Kidney (tissue), 13 donors: ENCODE measurements at regions not wholly inside any gene's neighbourhood (a gene's known extent, or its start where the extent isn't known, plus 50 kb on each side); places are given as distances from the start of the nearest gene placed in this dataset.

Experiments
- DNase-seq, 5 donors: peaks; one replicate each; pipeline ENCODE4 v3.0.0-alpha.2; 2013 to 2020
- FAIRE-seq: peaks from 2 replicates; lab custom pipeline; 2012; peaks lifted over from hg19 to GRCh38; lab: Jason Lieb, UNC
- H3K27ac ChIP-seq, 2 donors: one replicate each; pipeline ENCODE4 v1.7.0; 2013; ENCODE audit warnings: low read depth in 2 of 2, low read length in 2 of 2, inconsistent platforms in 1 of 2
- H3K27me3 ChIP-seq: one replicate; pipeline ENCODE4 v1.7.1; 2013; ENCODE audit warnings: low read length, inconsistent platforms; ENCODE audit not compliant: control insufficient read depth, insufficient read depth
- H3K36me3 ChIP-seq, 3 donors: one replicate each; pipeline versions ENCODE4 v1.7.0 to v1.7.1; 2013; ENCODE audit warnings: low read length in 3 of 3, control low read depth in 1 of 3, inconsistent platforms in 1 of 3; ENCODE audit not compliant: insufficient read depth in 3 of 3, control insufficient read depth in 2 of 3
- H3K4me1 ChIP-seq, 3 donors: one replicate each; pipeline versions ENCODE4 v1.7.0 to v1.7.1; 2013; ENCODE audit warnings: low read length in 3 of 3, inconsistent platforms in 1 of 3, low read depth in 1 of 3; ENCODE audit not compliant: control insufficient read depth in 2 of 3, insufficient read depth in 2 of 3
- H3K4me3 ChIP-seq, 3 donors: one replicate each; pipeline versions ENCODE4 v1.7.0 to v1.8.1; 2013; ENCODE audit warnings: low read length in 3 of 3, control low read depth in 1 of 3, inconsistent platforms in 1 of 3
- H3K9ac ChIP-seq, 3 donors: one replicate each; pipeline versions ENCODE4 v1.7.0 to v1.7.1; 2013; ENCODE audit warnings: low read length in 3 of 3, control low read depth in 1 of 3, inconsistent platforms in 1 of 3
- H3K9me3 ChIP-seq, 3 donors: one replicate each; pipeline versions ENCODE4 v1.7.0 to v1.7.1; 2013; ENCODE audit warnings: low read length in 3 of 3, control low read depth in 1 of 3, inconsistent platforms in 1 of 3; ENCODE audit not compliant: control insufficient read depth in 2 of 3, insufficient read depth in 1 of 3
- intact Hi-C: fragments of 100-400 bp; cut with DNase I; formaldehyde crosslinking; loops from one replicate; pipeline ENCODE4 v1.11.1; 2022
- TF ChIP-seq, protein P1 (sequence below): IDR thresholded peaks from 3 replicates; pipeline ENCODE4 v1.5.1; 2012; ENCODE audit warnings: mild to moderate bottlenecking, moderate library complexity, borderline replicate concordance; ENCODE audit not compliant: insufficient read depth; ENCODE audit errors: extremely low read depth
- donor health status: control.
- donor health status: control.
- donor health status: control.
- donor health status: control.
- donor health status: control.
- donor health status: DM: yes; HTN: yes; CAD: no.
- donor health status: Normal renal cell carcinoma (clear cell type).

DNA sequence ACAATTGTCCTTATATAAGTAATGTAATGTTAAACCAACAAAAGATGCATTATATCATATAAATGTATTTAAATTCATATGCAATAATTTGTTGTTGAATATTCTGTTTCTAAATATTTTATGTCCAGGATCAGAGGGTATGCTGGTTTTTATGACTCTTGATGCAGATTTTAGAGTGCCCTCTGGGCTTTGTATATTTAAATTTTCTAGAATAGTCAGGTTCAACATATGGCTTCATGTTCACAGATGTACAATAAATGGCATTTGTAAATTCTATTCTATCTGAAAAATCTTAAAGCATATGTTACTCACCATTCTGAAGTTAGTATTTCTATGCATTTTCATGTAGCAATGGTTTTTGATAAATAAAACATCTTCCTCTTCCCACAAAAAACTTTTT is 1555.4 kb downstream of the PCDH18 start:
- no peaks in the 10 kb centered on the region for H3K4me1 ChIP-seq
- intact Hi-C loops: no loop called here
- no peak overlapping the region for H3K27ac ChIP-seq
- H3K36me3 ChIP-seq: no peaks in the 10 kb centered on the region
- H3K27me3 ChIP-seq: no peaks in the 10 kb centered on the region
- DNase-seq (no peak), FAIRE-seq (no peak)
- TF ChIP-seq, protein P1, sequence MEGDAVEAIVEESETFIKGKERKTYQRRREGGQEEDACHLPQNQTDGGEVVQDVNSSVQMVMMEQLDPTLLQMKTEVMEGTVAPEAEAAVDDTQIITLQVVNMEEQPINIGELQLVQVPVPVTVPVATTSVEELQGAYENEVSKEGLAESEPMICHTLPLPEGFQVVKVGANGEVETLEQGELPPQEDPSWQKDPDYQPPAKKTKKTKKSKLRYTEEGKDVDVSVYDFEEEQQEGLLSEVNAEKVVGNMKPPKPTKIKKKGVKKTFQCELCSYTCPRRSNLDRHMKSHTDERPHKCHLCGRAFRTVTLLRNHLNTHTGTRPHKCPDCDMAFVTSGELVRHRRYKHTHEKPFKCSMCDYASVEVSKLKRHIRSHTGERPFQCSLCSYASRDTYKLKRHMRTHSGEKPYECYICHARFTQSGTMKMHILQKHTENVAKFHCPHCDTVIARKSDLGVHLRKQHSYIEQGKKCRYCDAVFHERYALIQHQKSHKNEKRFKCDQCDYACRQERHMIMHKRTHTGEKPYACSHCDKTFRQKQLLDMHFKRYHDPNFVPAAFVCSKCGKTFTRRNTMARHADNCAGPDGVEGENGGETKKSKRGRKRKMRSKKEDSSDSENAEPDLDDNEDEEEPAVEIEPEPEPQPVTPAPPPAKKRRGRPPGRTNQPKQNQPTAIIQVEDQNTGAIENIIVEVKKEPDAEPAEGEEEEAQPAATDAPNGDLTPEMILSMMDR: no peak
- H3K4me3 ChIP-seq: no peak overlapping the region
- no peak overlapping the region for H3K9ac ChIP-seq
- H3K9me3 ChIP-seq: no peaks in the 10 kb centered on the region

DNA sequence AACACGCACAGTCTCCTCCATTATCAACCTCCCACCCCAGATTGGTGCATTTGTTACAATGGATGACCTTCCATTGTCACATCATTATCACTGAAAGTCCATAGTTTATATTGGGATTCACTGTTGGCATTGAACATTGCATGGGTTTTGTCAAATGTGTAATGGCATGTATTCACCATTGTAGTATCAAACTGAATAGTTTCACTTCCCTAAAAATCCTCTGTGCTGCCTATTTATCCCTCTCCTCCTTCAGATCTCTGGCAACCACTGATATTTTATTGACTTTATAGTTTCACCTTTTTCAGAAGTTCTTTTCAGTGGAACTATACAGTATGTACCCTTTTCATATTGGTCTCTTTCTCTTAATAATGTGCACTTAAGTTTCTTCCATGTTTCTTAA is 1565.4 kb downstream of the PCDH18 start:
- no peak for FAIRE-seq
- no peaks in the 10 kb centered on the region for H3K36me3 ChIP-seq
- no peak for DNase-seq
- H3K9ac ChIP-seq: no peak overlapping the region
- TF ChIP-seq, protein P1: no peak
- no peak overlapping the region for H3K27ac ChIP-seq
- no peaks in the 10 kb centered on the region for H3K4me1 ChIP-seq
- intact Hi-C loops: no loop called here
- no peak overlapping the region for H3K4me3 ChIP-seq
- no peaks in the 10 kb centered on the region for H3K27me3 ChIP-seq
- no peaks in the 10 kb centered on the region for H3K9me3 ChIP-seq

DNA sequence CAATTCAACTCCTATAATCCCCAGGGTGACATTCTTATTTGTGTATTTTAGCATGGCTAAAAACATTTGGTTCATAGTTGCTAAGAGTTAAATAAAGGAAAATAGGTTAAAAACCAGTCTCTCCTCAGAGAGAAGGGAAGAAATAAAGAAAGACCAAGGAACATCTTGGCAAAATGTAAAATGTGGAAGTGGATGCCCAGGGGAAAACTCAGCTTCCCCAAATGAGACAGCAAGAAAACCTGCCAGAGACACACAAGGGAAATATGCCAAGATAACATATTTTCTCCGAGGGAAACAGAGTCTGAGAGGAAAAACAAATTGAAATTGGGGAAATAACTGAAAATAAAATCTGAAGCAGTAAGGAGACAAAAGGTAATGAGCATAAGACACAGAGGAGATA is 1569.3 kb downstream of the PCDH18 start:
- H3K9ac ChIP-seq: no peak overlapping the region
- FAIRE-seq (no peak), DNase-seq (no peak)
- intact Hi-C loops: no loop called here
- no peaks in the 10 kb centered on the region for H3K27me3 ChIP-seq
- H3K36me3 ChIP-seq: no peaks in the 10 kb centered on the region
- H3K9me3 ChIP-seq: no peaks in the 10 kb centered on the region
- H3K4me3 ChIP-seq: no peak overlapping the region
- H3K27ac ChIP-seq: no peak overlapping the region
- H3K4me1 ChIP-seq: no peaks in the 10 kb centered on the region
- TF ChIP-seq, protein P1: no peak

DNA sequence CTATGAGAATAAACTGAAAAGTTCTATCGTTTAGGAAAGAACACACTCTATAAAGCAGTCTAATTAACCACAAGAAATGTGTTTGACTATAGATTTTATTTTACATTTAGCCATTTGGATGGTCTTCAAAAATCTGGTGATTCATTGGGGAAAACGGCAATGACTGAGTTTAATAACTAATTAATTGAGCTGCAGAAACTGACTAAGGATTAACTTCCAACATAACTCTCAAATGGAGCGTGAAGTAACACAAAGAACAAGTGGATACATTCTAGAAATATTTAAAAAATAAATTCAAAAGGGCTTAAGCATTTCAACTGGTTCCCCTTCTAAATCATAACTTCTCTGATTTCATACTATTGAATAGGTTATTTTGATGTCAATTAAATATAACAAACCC is 1582.4 kb downstream of the PCDH18 start:
- TF ChIP-seq, protein P1: no peak
- Histone ChIP-seq H3K27me3 (no peaks in the 10 kb centered on the region), H3K27ac (no peak overlapping the region), H3K4me1 (no peaks in the 10 kb centered on the region), H3K4me3 (no peak overlapping the region), H3K36me3 (no peaks in the 10 kb centered on the region), H3K9me3 (peaks cover 0 to 4% (median 3%) of the 10 kb centered on the region in 3 donors), H3K9ac (no peak overlapping the region)
- DNase-seq: no peak
- no peak for FAIRE-seq
- intact Hi-C loops: no loop called here
